NCI-H69 (cell line): ENCODE measurements at regions not wholly inside any gene's neighbourhood (a gene's known extent, or its start where the extent isn't known, plus 50 kb on each side); places are given as distances from the start of the nearest gene placed in this dataset.
"Not testable (repeated sequence)": the region's sequence is repeated elsewhere in the genome, so short reads cannot be mapped to it uniquely, and the experiment has no call there.

Experiments
- DNase-seq: peaks from one replicate; lab custom pipeline; 2025; lab: John Stamatoyannopoulos, UW

GRCh38 chr6:134394905-134395304 lies 77.0 kb upstream of the SGK1 start:
- no peak for DNase-seq

DNA sequence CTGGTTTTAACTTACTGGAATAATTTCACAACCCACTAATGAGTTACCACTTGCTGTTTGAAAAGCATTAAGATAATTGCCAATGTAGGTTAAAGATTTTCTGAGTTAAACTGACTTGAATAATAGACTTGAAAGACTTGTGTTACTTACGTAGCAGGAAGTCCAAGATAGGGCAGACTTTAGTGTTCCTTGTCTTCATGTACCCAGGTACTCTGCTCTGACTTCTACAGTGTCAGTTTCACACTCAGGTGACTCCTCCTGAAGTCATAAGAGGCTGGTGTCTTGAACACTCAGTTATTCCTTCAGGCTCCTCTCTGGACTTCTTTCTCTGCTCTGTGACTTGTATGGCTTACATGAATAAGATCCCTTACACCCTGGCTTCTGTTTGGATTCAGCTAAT lies 76.3 kb upstream of the SGK1 start:
- DNase-seq, result no peak

- no peak for DNase-seq
These were observed 73.3 kb upstream of the SGK1 start for GRCh38 chr6:134391205-134391604.

DNA sequence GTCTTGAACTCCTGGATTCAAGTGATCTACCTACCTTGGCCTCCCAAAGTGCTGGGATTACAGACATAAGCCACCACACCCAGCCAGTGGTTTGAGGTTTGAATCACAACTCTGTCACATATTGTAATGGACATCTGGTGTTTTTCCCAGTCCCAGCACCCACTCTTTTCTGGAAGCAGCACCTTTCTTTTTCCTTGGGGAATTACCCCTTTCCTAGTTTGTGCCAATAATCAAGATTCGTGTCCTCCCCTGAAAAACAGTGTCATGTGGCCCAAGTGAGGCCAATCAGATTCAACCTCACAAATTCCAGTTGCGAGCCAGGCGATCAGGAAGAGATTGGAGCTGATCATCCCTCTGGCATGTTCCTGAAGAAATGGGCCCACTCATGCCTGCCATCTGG lies 71.7 kb upstream of the SGK1 start:
- DNase-seq, result no peak

DNA sequence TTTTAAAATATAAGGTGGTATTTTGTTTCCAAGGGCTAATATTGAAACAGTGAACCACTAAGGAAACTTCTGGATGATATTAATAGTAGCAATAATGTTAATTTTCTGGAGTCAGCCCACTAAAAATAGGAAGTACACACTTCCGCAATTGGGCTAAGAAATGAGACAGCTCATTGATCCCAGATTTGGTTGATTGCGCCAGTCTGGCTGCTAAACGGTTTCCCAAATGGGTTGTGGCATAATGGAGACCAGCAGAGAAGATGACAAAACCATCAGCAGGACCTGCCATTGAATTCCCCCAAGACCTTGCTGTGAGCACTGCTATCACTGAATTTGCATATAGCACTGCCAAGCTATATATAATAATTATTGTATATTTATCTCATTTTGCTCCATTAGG lies 71.2 kb upstream of the SGK1 start:
- no peak for DNase-seq

- not testable (repeated sequence) for DNase-seq
These were observed 68.6 kb upstream of the SGK1 start for GRCh38 chr6:134386482-134386881.

DNA sequence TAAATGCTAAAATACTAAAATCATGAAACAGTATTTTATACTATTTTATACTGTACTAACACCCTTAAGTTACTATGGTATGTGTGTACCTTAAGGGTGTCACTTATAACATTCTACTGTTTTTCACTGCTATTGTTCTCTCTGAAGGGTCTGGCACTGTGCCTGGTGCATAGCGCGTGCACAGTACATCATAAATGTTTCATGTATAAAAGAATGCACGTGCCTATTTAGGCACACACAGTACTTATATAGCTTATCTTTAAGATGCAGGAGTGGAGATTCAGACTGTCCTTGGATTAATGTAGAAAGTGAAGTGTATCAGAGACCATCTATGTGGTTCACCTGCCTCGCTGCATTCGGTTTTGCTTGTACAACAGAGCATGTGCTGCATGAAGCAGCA lies 64.0 kb upstream of the SGK1 start:
- DNase-seq, result peak; percentile 15

- no peak for DNase-seq
These were observed 61.7 kb upstream of the SGK1 start for GRCh38 chr6:134379599-134379998.

- DNase-seq, result no peak
These were observed 61.2 kb upstream of the SGK1 start for GRCh38 chr6:134379076-134379475.

GRCh38 chr6:134378426-134378825 lies 60.5 kb upstream of the SGK1 start:
- no peak for DNase-seq

GRCh38 chr6:134376785-134377184 lies 58.9 kb upstream of the SGK1 start:
- DNase-seq, result no peak

DNA sequence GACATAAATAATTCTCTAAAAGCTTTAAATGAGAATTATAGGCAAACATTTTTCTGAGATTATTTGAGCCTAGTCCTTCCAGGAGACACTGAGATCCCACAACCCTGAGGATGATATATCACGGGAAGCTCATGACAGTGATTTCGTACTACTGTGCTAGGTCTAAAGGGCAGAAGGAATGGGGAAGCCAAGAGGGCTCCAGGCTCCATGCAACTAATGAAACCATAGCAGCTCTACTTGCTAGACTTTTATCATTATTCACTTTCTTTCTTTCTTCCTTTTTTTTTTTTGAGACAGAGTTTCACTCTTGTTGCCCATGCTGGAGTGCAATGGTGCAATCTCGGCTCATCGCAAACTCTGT lies 57.3 kb upstream of the SGK1 start:
- DNase-seq, result no peak

GRCh38 chr6:134374491-134375219 lies 56.7 kb upstream of the SGK1 start:
- DNase-seq, result no peak

DNA sequence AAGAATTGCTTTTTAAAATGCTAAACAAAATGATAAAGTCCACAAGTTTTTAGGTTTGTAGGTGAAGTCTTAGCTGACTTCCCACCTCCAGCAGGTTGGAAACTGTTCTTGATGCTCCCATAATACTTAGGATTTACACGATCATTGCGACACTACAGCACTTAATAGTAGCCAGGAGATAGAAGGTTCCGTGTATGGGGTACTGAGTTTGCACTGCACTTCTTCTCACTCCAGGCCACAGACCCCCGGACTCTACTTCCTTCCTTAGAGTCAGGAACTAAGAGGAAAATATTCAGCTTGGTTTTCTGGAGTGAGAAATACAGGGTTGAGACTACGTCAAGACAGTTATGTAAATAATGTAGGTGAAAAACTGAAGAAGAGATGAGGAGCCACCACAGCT lies 56.1 kb upstream of the SGK1 start:
- no peak for DNase-seq

GRCh38 chr6:134373282-134373922 lies 55.5 kb upstream of the SGK1 start:
- DNase-seq, result no peak

- no peak for DNase-seq
These were observed 54.8 kb upstream of the SGK1 start for GRCh38 chr6:134372603-134373281.

DNA sequence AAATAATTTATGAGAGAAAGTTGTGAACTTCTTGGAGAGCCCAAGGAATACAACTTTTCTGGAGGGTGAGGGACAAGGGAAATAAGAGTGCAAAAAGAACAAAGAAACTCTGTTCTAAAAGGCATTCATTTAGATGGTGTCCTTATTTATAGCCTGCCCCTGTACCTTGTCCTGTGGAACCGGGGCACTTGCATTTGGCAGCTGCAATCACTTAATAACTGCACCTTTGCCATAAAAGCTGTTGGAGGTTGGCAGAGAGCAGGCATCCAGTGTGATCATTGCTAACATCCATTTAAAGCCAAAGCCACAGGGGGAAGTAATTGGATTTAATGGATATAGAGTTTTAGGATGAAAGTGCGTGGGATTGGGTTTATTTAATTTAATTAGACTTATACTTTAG lies 50.8 kb upstream of the SGK1 start:
- no peak for DNase-seq
